Endometrium (tissue), 2 donors: ENCODE measurements at regions not wholly inside any gene's neighbourhood (a gene's known extent, or its start where the extent isn't known, plus 50 kb on each side); places are given as distances from the start of the nearest gene placed in this dataset.

ENCODE experiments used
- FAIRE-seq: peaks from 2 replicates; lab custom pipeline; 2012; peaks lifted over from hg19 to GRCh38; lab: Jason Lieb, UNC
- donor health status: control.
- donor health status: control.

- FAIRE-seq = no peak
These were observed 1041.1 kb downstream of the JRKL start for GRCh38 chr11:97430877-97431276.

- no peak for FAIRE-seq
These were observed 1043.1 kb downstream of the JRKL start for GRCh38 chr11:97432926-97433325.

- FAIRE-seq = no peak
These were observed 1055.7 kb downstream of the JRKL start for GRCh38 chr11:97445561-97445960.

- FAIRE-seq = no peak
These were observed 1061.6 kb downstream of the JRKL start for GRCh38 chr11:97451441-97451840.

GRCh38 chr11:97454988-97455387, 1065.2 kb downstream of the JRKL start:
- FAIRE-seq = peak; percentile 80

- FAIRE-seq = no peak
These were observed 1070.3 kb downstream of the JRKL start for GRCh38 chr11:97460091-97460490.

- no peak for FAIRE-seq
These were observed 1071.4 kb downstream of the JRKL start for GRCh38 chr11:97461044-97461880.

GRCh38 chr11:97461934-97462333, 1072.1 kb downstream of the JRKL start:
- no peak for FAIRE-seq

- no peak for FAIRE-seq
These were observed 1074.1 kb downstream of the JRKL start for GRCh38 chr11:97463891-97464290.

GRCh38 chr11:97471480-97471879, 1081.7 kb downstream of the JRKL start:
- FAIRE-seq = no peak

- no peak for FAIRE-seq
These were observed 1097.6 kb downstream of the JRKL start for GRCh38 chr11:97487387-97487786.

GRCh38 chr11:97498891-97499290, 1109.1 kb downstream of the JRKL start:
- no peak for FAIRE-seq

GRCh38 chr11:97502201-97502600, 1112.4 kb downstream of the JRKL start:
- FAIRE-seq = no peak

GRCh38 chr11:97506076-97506759, 1116.4 kb downstream of the JRKL start:
- no peak for FAIRE-seq

GRCh38 chr11:97514446-97514845, 1124.6 kb downstream of the JRKL start:
- no peak for FAIRE-seq

- no peak for FAIRE-seq
These were observed 1126.9 kb downstream of the JRKL start for GRCh38 chr11:97516688-97517087.

GRCh38 chr11:97525273-97525672, 1135.5 kb downstream of the JRKL start:
- no peak for FAIRE-seq

- no peak for FAIRE-seq
These were observed 1147.8 kb downstream of the JRKL start for GRCh38 chr11:97537407-97538150.

- no peak for FAIRE-seq
These were observed 1154.6 kb downstream of the JRKL start for GRCh38 chr11:97544431-97544830.

GRCh38 chr11:97548280-97548679, 1158.5 kb downstream of the JRKL start:
- FAIRE-seq = no peak

GRCh38 chr11:97557399-97557798, 1167.6 kb downstream of the JRKL start:
- FAIRE-seq = no peak

- FAIRE-seq = no peak
These were observed 1178.0 kb downstream of the JRKL start for GRCh38 chr11:97567801-97568200.

GRCh38 chr11:97570636-97571035, 1180.8 kb downstream of the JRKL start:
- FAIRE-seq = no peak
